ENCODE measurements at regions not wholly inside any gene's neighbourhood (a gene's known extent, or its start where the extent isn't known, plus 50 kb on each side); places are given as distances from the start of the nearest gene placed in this dataset.
A peak's percentile ranks its signal among the peaks of the same experiment; 100 is the strongest.

DNA sequence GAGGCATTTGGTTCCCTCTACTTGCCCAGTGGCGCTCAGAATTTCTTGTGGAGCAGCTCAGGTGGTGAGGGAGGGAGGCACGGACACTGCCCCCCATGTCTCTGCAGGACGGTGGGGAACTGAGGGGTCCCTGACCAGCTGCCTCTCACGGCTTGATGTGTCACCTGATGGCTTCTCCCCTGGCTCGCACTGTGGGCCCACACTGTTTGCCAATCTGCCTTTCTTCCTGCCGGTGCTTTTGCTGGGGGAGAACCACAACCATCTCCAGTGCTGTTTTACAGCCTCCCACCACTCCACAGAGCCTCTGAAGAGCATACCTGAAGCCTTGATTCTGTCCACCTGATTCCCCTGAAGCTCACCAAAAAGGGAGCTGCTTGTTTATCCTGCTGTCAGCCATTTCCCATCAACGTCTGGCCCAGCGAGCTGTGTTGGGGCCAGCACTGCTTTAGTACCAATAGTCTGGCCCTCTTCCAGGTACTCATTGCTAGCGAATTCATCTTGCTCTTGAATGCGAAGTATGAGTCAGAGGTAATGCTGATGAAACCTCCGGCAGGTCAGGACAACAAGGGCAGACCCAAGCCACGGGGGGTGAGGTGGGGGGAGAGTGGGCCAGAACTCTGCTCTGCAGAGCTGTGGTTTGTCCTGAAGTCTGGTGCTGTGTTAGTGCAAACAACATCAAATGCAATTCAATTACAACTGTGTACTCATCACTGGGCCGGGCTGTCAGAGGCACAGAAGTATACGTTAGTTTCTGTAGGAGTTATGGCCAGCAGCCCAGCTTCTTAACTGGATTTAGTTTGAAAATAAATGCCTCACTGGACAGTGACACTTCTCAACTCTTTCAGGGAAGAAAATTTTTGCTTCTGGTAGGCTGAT, 208.3 kb upstream of the JADE1 start (continued):
- TF ChIP-seq ZNF780A (CRISPR knock-in tag; IDR thresholded peaks at IDR 0.05) (0 out of 2 replicates have a peak, but pooled peaks have one; percentile 69), ZKSCAN5 (CRISPR knock-in tag; IDR thresholded peaks at IDR 0.05) (no peak), TEAD2 (CRISPR knock-in tag; IDR thresholded peaks at IDR 0.05) (no peak), LCORL (IDR thresholded peaks at IDR 0.05) (no peak), LCORL (CRISPR knock-in tag; IDR thresholded peaks at IDR 0.05) (peak; percentile 56), SMYD3 (CRISPR knock-in tag; IDR thresholded peaks at IDR 0.05) (0 out of 2 replicates have a peak, but pooled peaks have one; percentile 24), NPAS2 (CRISPR knock-in tag; IDR thresholded peaks at IDR 0.05; ENCODE audit: borderline replicate concordance) (no peak), SMARCE1 (IDR thresholded peaks at IDR 0.05; ENCODE audit: borderline replicate concordance) (no peak), NR2F6 (IDR thresholded peaks at IDR 0.05) (peak; percentile 64), NR2F6 (CRISPR knock-in tag; IDR thresholded peaks at IDR 0.05) (peak; percentile 85), TRIM24 (CRISPR knock-in tag; IDR thresholded peaks at IDR 0.05) (no peak), NCOA2 (CRISPR knock-in tag; IDR thresholded peaks at IDR 0.05) (peak; percentile 57; the same call in 1 of the 2 replicates)
- TF ChIP-seq, protein P1, sequence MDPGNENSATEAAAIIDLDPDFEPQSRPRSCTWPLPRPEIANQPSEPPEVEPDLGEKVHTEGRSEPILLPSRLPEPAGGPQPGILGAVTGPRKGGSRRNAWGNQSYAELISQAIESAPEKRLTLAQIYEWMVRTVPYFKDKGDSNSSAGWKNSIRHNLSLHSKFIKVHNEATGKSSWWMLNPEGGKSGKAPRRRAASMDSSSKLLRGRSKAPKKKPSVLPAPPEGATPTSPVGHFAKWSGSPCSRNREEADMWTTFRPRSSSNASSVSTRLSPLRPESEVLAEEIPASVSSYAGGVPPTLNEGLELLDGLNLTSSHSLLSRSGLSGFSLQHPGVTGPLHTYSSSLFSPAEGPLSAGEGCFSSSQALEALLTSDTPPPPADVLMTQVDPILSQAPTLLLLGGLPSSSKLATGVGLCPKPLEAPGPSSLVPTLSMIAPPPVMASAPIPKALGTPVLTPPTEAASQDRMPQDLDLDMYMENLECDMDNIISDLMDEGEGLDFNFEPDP (CRISPR knock-in tag; conservative IDR thresholded peaks at IDR 0.05): no peak
- TF ChIP-seq, protein P2, sequence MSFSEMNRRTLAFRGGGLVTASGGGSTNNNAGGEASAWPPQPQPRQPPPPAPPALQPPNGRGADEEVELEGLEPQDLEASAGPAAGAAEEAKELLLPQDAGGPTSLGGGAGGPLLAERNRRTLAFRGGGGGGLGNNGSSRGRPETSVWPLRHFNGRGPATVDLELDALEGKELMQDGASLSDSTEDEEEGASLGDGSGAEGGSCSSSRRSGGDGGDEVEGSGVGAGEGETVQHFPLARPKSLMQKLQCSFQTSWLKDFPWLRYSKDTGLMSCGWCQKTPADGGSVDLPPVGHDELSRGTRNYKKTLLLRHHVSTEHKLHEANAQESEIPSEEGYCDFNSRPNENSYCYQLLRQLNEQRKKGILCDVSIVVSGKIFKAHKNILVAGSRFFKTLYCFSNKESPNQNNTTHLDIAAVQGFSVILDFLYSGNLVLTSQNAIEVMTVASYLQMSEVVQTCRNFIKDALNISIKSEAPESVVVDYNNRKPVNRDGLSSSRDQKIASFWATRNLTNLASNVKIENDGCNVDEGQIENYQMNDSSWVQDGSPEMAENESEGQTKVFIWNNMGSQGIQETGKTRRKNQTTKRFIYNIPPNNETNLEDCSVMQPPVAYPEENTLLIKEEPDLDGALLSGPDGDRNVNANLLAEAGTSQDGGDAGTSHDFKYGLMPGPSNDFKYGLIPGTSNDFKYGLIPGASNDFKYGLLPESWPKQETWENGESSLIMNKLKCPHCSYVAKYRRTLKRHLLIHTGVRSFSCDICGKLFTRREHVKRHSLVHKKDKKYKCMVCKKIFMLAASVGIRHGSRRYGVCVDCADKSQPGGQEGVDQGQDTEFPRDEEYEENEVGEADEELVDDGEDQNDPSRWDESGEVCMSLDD (CRISPR knock-in tag; IDR thresholded peaks at IDR 0.05; ENCODE audit: borderline replicate concordance): no peak
- TF ChIP-seq, protein P3, sequence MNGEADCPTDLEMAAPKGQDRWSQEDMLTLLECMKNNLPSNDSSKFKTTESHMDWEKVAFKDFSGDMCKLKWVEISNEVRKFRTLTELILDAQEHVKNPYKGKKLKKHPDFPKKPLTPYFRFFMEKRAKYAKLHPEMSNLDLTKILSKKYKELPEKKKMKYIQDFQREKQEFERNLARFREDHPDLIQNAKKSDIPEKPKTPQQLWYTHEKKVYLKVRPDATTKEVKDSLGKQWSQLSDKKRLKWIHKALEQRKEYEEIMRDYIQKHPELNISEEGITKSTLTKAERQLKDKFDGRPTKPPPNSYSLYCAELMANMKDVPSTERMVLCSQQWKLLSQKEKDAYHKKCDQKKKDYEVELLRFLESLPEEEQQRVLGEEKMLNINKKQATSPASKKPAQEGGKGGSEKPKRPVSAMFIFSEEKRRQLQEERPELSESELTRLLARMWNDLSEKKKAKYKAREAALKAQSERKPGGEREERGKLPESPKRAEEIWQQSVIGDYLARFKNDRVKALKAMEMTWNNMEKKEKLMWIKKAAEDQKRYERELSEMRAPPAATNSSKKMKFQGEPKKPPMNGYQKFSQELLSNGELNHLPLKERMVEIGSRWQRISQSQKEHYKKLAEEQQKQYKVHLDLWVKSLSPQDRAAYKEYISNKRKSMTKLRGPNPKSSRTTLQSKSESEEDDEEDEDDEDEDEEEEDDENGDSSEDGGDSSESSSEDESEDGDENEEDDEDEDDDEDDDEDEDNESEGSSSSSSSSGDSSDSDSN (CRISPR knock-in tag; IDR thresholded peaks at IDR 0.05): peak; percentile 51
- TF ChIP-seq, protein P4, sequence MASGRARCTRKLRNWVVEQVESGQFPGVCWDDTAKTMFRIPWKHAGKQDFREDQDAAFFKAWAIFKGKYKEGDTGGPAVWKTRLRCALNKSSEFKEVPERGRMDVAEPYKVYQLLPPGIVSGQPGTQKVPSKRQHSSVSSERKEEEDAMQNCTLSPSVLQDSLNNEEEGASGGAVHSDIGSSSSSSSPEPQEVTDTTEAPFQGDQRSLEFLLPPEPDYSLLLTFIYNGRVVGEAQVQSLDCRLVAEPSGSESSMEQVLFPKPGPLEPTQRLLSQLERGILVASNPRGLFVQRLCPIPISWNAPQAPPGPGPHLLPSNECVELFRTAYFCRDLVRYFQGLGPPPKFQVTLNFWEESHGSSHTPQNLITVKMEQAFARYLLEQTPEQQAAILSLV (CRISPR knock-in tag; IDR thresholded peaks at IDR 0.05; ENCODE audit: borderline replicate concordance): no peak
- TF ChIP-seq, protein P5, sequence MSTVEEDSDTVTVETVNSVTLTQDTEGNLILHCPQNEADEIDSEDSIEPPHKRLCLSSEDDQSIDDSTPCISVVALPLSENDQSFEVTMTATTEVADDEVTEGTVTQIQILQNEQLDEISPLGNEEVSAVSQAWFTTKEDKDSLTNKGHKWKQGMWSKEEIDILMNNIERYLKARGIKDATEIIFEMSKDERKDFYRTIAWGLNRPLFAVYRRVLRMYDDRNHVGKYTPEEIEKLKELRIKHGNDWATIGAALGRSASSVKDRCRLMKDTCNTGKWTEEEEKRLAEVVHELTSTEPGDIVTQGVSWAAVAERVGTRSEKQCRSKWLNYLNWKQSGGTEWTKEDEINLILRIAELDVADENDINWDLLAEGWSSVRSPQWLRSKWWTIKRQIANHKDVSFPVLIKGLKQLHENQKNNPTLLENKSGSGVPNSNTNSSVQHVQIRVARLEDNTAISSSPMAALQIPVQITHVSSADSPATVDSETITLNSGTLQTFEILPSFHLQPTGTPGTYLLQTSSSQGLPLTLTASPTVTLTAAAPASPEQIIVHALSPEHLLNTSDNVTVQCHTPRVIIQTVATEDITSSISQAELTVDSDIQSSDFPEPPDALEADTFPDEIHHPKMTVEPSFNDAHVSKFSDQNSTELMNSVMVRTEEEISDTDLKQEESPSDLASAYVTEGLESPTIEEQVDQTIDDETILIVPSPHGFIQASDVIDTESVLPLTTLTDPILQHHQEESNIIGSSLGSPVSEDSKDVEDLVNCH (CRISPR knock-in tag; IDR thresholded peaks at IDR 0.05): no peak
- TF ChIP-seq, protein P6, sequence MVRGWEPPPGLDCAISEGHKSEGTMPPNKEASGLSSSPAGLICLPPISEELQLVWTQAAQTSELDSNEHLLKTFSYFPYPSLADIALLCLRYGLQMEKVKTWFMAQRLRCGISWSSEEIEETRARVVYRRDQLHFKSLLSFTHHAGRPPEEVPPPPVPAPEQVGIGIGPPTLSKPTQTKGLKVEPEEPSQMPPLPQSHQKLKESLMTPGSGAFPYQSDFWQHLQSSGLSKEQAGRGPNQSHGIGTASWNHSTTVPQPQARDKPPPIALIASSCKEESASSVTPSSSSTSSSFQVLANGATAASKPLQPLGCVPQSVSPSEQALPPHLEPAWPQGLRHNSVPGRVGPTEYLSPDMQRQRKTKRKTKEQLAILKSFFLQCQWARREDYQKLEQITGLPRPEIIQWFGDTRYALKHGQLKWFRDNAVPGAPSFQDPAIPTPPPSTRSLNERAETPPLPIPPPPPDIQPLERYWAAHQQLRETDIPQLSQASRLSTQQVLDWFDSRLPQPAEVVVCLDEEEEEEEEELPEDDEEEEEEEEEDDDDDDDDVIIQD (CRISPR knock-in tag; IDR thresholded peaks at IDR 0.05; ENCODE audit: low read depth): peak; percentile 84

Data from HepG2 (cell line).